Right ventricle myocardium inferior (tissue), 1 donor: ENCODE measurements at regions not wholly inside any gene's neighbourhood (a gene's known extent, or its start where the extent isn't known, plus 50 kb on each side); places are given as distances from the start of the nearest gene placed in this dataset.
"Not testable (repeated sequence)": the region's sequence is repeated elsewhere in the genome, so short reads cannot be mapped to it uniquely, and the experiment has no call there.

Source experiments
- ATAC-seq: fragments of 200-7000 bp; cut with Tn5 transposase; one replicate; pipeline ENCODE4 v1.9.1; 2020; ENCODE audit warnings: mild to moderate bottlenecking, moderate library complexity
- DNase-seq: peaks from one replicate; pipeline ENCODE4 v3.0.0; 2021; ENCODE audit errors: missing footprints
- intact Hi-C: fragments of 100-400 bp; cut with DNase I; formaldehyde crosslinking; loops from one replicate; pipeline ENCODE4 v1.11.0; 2022
- donor health status: DM: no; HTN: yes; CAD: no; lungs with severe emphysema.

DNA sequence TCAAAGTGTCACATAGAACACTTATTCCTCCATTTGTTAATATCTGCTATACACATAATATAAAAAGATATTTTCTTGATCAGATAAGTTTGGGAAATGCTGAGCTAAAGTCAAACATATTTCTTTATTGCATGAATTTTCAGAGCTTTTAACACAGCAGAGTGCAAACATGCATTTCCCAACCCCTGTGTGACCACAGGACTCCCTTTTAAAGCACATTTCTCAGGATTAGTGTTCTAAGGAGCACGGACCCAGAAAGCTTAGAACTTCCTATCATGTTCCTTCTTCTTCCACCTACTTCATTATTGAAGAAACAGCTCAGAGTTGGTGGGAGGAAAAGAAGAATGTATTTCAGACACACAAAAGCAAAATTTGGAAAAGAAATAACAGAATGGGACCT, 109.1 kb upstream of the CDC42BPA start:
- ATAC-seq: no peak
- intact Hi-C loops: loop anchor here (5.0 kb wide), 1 partner anchor 185 kb away; no protein-coding TSS in a partner anchor
- no peak for DNase-seq

DNA sequence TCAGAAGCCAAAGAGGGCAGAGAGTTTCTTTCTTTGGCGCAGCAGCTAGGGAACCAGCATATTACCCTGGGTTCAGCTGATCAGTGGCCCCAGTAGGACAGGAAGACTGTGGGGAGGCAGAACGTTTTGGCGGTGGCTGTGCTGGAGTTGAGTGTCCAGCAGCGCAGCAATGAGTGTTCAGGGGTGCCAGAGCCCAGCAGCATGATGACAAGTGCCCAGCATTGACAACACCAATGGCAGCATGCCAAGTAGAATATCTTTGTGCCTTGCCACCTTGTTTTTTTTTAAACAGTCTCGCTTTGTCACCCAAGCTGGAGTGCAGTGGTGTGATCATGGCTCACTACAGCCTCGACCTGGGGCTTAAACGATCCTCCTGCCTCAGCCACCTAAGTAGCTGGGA, 106.7 kb upstream of the CDC42BPA start:
- DNase-seq: no peak
- ATAC-seq: no peak
- intact Hi-C loops: loop anchor here (5.0 kb wide), 1 partner anchor 183 kb away; no protein-coding TSS in a partner anchor

DNA sequence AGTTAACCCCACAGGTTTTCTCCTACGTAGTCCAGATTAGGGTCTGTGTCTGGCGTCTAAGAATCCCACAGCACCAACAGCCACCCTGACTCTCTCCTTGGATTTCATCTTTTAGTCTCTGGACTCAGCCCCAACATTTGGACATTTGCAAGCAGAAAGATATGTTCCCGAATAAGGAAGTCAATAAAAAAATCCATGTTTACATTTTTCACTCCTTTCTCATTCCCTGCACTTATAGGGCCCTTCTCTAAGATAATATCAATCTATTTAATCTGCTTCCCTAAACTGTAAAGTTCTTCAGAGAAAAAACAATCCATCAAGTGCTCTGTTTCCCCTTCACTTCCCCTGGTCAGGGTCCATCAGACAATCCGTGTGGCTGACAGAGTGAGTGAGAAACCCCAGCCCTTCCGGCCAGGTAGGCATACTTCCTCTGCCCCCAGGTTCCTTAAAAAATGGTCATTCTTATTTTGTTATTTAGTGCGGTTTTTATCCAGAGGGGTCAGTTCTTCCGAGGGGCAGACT, 105.9 kb upstream of the CDC42BPA start:
- intact Hi-C loops: no loop called here
- ATAC-seq (no peak), DNase-seq (no peak)

DNA sequence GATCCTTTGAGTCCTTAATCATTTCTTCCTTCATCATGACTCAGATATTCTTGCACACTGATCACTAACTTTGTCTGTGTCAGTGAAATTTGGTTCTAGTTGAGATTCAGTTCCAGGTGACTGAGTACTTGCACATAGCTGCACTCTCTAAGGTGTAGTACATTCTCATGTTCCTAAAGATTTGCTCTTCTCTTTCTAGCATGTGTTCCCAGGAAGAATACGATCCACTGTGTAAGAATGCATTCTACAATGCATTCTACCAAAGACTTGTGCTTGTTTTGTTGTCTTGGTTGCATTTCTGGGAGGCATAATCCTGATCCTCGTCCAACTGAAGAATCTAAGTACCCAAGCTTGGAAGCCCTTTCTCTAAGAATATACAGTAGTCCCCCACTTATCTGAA, 104.3 kb upstream of the CDC42BPA start:
- intact Hi-C loops: no loop called here
- DNase-seq: no peak
- ATAC-seq: no peak

DNA sequence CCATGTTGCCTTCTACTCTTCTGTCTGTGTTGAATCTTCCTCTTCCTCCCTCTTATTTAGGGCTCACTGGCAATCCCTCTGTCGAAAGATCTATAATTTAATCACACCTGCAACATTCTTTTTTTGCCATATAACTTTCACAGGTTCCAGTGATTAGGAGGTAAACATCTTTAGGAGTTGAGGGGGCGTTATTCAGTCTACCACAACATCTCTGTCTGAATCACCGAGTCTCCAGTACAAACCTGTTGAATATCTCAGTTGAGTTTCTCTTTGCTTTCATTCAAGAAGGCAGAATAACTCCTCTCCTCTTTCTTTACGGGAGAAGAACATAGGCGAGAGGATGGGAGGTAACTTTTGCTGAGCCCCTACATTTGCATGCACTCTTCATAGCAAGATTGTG, 101.9 kb upstream of the CDC42BPA start:
- DNase-seq: no peak
- intact Hi-C loops: no loop called here
- no peak for ATAC-seq

DNA sequence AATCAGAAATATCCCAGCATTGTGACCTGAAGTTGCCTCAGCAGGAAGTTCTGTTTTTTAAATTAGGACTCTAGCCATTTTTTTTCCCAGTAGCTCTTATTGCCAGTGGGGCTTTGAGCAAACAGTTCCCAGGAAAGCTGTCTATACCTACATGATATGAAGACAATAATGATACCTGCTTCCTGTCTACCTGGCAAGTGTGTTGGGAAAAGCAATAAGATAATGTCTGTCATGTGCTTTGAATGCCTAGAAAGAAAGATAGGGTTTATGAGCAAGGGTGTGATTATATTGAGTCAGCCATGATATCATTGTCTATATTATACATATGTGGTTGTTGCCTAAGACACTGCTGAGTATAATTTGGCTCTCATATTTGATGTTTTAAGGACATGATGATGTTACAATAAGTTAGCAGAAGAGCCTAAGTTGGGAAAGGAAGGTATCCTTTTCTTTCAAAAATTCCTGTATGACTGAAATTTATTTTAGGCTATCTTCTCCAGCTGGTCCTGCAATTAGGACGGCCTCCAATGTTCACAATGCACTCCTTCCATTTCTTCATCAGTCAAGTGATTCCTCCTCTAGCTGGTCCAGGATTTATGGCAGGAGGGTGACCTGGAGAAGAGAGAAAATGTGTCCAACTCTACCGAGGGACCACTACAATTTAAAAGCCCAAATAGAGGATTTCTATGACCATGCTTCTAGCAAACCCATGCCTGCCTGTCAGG, 99.6 kb upstream of the CDC42BPA start:
- DNase-seq: no peak
- no peak for ATAC-seq
- intact Hi-C loops: no loop called here

DNA sequence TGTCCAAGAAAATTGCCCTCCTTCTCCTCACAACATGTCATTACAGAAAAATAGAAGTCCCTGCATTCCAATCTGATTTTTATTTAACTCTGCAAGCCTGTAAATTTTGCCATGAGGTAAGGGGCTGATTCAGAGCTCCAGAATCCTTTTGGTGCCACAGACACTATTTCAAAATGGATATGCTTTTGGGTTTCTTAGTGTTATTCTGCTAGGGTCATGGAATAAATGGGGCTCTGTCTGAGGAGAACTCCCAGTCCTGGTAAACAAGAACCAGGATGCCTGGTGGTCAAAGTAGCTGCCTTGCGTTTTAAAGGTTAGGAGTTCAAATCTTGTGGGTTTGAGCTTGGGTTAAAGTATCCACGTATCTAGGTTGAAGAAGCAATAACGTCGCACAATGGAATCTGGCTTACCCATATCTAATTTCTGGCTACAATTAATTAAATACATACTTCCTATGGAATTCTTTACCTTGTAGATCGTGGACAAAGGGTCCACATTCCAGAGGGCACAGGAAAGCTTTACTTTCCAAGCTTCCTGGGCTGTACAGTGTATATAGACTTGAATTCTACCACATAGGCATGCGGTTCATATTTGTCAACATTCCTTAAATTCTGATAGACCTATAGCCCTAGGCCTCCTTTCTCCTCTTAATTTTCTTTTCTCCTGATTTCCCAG, 98.0 kb upstream of the CDC42BPA start:
- intact Hi-C loops: no loop called here
- ATAC-seq: no peak
- no peak for DNase-seq

DNA sequence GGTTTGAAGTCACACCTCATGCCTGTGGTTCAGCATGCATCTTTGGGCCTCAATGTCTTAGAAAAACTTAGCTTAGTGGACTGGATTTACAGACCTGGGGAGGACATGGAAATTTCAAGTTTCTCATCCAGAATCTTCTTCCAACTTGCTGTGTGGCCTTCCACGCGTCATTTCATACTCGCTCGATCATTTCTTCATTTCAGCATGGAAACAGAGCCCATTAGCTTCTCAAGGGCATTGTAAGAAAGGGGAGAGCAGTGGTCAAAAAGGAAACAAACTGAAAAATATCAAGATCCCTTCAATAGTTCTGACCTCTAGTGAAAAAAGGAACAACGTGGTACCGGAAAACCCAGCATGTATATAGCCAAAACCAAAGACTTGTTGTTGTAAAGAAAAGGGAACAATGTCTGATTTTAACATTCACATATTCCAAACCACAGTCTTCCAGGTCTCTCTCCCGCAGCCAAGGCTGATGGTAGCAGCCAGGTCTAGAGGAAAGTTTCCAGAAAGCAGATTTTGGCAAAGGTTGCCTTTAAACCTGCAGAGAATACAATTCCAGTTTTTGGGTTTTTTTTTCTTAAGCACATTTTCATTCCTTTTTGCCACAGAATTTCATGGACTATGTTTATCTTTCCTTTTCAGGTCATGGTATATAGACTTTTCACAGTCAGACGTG, 97.0 kb upstream of the CDC42BPA start:
- intact Hi-C loops: no loop called here

DNA sequence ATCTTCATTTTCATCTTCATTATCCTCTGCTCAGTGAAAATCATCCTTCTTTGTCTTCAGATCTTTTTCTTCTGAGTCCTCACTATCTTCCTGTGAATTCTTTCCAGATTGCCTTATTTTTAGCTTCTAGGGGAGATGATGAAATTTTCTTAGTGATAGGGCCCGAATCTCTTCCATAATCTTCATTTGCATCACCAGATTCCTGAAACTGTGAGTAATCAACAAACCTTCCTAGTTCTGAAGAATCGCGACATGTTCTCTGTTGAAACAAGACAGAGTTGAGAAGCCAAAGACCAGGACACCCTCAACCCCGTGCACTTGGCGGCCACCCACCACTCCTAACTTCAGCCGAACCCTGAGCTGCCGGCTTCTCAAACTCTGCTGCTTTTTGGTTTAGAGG, 92.8 kb upstream of the CDC42BPA start:
- ATAC-seq: no peak
- intact Hi-C loops: no loop called here
- DNase-seq: no peak

More for the DNA sequence above, 97.0 kb upstream of the CDC42BPA start:
- no peak for DNase-seq
- ATAC-seq: no peak

DNA sequence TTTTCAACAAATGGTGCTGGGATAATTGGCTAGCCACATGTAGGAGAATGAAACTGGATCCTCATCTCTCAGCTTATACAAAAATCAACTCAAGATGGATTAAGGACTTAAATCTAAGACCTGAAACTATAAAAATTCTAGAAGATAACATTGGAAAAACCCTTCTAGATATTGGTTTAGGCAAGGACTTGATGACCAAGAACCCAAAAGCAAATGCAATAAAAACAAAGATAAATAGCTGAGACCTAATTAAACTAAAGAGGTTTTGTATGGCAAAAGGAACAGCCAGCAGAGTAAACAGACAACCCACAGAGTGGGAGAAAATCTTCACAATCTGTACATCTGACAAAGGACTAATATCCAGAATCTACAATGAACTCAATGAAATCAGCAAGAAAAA, 88.0 kb upstream of the CDC42BPA start:
- DNase-seq, intact Hi-C loops, ATAC-seq: not testable (repeated sequence)

DNA sequence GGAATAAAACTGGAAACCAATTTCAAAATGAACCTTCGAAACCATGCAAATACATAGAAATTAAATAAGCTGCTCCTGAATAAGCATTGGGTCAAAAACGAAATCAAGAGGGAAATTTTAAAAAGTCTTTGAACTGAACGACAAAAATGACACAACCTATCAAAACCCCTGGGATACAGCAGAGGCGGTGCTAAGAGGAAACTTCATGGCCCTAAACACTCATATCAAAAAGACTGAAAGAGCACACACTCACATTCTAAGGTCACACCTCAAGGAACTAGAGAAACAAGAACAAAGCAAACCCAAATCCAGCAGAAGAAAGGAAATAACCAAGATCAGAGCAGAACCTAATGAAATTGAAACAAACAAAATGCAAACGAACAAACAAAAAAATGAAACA, 85.2 kb upstream of the CDC42BPA start:
- ATAC-seq (no peak), DNase-seq (no peak)
- intact Hi-C loops: no loop called here

DNA sequence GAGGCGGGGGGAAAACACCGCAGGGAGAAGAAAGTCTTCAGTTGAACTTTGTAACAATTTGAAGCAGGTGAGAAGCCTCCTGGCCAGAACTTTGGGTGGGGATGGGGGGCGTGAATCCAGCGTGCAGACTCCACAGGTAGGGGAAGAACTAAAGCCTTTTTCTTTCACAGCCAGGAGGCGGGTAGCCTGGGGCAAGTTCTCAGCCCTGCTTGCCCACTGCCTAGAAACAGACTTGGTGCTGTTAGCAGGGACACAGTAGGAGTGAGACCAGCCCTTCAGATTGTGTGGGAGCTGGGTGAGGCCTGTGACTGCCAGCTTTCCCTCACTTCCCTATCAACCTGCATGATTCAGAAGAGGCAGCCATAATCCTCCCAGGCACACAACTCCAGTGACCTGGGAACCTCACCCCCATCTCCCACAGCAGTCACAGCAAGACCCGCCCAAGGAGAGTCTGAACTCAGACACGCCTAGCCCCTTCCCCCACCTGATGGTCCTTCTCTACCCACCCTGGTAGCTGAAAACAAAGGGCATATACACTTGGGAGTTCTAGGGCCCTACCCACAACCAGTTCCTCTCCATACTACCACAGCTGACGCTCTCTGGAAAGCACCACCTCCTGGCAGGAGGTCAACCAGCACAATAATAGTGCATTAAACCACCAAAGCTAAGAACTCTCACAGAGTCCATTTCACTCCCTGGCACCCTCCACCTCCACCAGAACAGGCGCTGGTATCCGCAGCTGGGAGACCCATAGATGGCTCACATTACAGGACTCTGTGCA, 83.5 kb upstream of the CDC42BPA start:
- intact Hi-C loops: no loop called here
- no peak for DNase-seq
- no peak for ATAC-seq

DNA sequence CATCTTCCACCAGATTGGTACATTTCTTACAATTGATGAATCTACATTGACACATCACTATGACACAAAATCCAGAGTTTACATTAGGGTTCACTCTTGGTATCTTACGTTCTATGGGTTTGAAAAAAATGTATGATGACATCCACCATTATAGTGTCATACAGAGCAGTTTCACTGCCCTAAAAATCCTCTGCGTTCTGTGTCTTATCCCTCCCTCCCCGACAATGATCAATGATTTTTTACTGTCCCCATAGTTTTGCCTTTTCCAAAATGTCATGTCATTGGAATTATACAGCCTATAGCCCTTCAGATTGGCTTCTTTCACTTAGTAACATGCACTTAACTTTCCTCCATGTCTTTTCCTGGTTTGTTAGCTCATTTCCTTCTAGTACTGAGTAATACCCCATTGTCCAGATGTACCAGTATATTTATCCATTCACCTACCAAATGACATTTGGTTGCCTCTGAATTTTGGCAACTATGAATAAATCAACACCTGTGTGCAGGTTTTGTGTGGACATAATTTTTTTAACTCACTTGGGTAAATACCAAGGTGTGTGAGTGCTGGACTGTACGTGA, 80.9 kb upstream of the CDC42BPA start:
- ATAC-seq (no peak), DNase-seq (no peak)
- intact Hi-C loops: no loop called here

DNA sequence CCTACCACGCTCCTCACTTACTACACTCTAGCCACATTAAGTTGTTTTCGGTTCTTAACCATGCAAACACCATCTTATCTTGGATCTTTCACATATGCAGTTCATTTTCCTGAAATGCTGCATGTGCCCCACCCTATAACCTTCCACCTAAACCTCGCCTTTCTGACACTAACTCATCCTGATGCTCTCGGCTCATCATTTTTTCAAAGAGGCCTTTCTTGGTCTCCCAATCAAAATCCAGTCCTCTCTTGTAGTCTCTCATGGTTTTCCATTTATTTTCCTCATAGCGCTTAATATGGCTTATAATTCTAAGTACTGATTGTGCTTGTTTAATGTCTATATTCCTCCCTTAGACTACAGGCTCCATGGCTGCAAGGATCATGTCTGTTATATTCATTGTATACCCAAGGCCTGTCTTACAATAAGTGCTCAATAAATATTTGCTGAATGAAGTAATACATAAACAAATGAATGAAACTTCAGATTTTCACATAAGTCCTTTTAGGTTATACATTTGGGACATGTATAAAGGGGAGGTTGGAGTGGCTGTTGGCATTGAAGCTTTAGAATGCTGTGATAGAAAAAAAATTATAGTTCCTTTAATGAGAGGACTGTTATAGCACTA, 79.2 kb upstream of the CDC42BPA start:
- intact Hi-C loops: no loop called here
- no peak for DNase-seq
- ATAC-seq: no peak

DNA sequence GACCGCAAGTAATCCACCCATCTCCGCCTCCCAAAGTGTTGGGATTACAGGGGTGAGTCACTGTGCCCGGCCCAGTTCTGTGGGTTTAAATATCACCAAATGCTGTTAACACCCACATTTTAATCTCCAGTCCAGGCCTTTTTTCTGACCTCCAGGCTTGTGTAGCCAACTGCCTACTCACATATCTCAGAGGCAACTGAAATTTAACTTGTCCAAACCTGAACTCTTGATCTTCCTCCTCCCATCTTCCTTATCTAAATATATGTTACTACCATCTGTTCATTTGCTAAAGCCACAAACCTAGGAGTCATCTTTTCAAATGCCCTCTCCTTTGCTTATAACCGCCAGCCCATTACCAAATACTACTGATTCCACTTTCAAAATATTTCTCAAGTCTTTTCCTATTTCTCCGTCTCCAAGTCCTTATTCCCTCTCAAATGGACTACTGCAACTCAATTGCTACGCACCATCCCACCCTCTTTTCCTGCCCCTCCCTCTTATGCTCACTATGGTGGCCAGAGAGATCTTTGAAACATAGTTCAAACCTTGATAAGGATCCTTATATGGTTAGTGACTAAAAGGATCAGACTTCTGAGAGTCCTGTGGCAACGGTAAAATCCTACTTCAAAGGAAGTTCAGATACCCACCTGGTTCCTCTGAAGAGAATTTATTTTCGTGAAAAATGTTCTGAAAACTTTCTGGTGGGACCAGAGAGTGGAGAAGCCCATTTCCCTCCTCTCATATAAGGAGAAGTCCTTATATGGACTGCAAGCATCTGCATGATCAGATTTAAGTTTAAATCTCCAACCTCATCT, 78.5 kb upstream of the CDC42BPA start:
- intact Hi-C loops: no loop called here
- ATAC-seq (no peak), DNase-seq (no peak)

DNA sequence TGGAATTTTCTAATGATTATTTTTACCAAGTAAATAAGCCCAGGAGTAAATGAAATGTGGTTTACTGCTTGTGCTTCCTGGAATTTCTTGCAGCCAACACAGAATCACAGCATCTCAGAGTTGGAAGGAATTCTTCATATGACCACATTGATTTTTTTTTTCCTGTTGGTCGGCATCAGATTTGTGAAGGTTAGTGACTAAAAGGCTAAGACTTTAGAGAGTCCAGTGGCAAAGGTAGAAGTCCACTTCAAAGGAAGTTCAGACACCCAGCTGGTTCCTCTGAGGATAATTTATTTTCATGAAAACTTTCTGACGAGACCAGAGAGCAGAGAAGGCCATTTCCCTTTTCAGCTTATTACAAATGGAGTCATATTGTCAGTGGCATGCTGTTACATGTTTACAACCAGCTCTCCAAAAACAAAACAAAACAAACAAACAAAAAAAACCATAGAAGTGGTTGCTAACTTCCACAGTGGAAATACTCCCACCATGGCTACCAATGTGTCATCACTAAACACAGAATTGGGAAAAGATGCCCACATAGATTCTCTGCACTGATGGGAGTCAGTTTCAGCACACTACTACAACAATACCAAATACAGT, 77.2 kb upstream of the CDC42BPA start:
- DNase-seq (no peak), ATAC-seq (no peak)
- intact Hi-C loops: no loop called here
